ENCODE measurements at regions not wholly inside any gene's neighbourhood (a gene's known extent, or its start where the extent isn't known, plus 50 kb on each side); places are given as distances from the start of the nearest gene placed in this dataset.

- DNase-seq, result no peak
Measured at GRCh38 chr14:98462908-98463307, 809.1 kb downstream of the BCL11B start.

GRCh38 chr14:98466807-98467206 is 805.2 kb downstream of the BCL11B start:
- DNase-seq, result no peak

DNA sequence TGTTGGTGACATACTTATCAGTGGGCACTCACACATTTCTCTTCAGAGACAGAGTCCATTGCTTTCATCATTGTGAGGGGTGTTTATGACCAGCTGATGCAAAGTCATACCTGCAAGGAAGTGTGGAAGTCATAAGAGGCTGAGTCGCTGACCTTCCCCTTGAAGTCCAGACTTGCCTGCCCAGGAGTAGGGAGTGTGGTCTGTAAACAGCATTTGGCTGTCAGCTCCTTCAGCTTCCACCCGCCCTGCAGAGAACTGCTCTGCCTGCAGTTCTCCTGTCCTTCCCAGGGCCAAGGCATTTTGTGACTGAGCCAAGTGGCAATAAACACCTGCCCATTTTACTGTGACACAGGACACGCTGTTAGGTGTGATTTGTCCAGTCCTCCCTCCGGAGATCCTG is 801.3 kb downstream of the BCL11B start:
- no peak for DNase-seq

DNA sequence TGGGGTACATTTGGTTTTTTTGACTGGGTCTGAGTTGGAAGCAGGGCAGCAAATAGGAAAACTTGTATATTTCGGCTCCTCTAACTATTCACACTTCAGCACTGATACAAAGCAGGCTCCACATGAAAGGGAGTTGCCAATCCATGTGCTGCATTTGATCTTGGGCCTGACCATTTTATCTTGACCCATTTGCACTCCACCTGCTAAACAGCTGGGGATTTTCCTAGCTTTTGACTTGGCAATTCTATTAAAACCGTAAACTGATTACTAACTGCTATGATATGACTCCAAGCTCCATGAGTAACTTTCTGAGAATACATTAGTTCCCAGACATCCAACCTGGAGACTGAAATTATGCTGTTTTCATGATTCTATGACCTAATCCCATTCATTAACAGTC is 797.1 kb downstream of the BCL11B start:
- DNase-seq, result no peak

DNA sequence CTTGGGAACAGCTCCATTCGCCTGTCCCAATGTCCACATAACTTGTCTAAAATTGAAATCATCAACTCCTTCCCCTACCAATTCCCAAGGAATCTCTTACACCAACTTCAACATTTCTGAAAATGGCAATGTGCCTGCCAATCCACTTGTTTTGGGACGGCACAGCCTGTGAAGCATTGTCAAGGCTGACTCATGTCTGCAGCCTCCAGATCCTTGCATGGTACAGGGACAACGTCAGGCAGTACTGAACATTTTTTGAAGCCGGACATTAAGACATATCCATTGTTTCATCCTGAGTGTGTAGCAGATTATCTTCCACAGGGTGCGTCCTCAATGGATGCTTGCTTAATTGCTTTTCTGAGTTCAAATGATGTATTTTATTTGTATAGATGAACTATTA is 794.1 kb downstream of the BCL11B start:
- no peak for DNase-seq

- DNase-seq, result no peak
Measured at GRCh38 chr14:98489115-98489514, 782.9 kb downstream of the BCL11B start.

DNA sequence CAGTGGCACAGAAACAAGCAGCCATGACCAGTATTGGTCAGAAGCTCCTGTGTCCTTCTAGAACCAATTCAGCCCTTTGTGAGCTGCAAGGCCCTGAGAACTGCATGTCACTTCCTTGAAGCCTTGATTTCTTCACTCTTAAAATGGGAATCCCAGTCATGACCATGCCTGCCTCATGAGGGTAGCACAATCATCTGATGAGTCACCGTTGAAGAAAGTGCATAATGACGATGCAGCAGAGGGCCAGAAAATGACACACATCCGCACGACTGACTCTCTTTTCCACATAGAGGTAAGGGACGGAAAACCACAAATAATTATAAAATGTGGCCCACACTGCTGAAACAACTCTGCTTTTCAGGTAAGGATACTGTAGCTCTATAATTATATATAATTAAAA is 777.4 kb downstream of the BCL11B start:
- no peak for DNase-seq

- DNase-seq, result no peak
Measured at GRCh38 chr14:98498019-98498885, 773.7 kb downstream of the BCL11B start.

DNA sequence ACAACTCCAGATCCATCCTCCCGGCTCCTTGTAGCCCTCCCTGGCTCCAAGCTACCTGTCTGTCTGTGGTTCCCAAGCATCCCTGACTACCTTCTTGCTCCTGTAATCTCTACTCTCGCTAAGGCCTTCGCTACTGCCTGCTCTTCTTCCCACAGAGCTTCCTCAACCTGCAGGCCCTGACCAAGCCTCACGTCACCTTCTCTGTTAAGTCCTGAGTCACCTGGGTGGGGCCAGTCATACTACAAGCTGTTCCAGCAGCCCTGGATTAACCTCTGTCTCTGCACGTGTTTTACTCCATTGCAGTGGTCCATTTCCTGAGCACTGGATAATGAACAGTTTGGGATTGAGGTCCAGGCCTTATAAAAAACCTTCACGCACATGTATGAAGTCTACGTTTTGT is 770.7 kb downstream of the BCL11B start:
- DNase-seq, result no peak

DNA sequence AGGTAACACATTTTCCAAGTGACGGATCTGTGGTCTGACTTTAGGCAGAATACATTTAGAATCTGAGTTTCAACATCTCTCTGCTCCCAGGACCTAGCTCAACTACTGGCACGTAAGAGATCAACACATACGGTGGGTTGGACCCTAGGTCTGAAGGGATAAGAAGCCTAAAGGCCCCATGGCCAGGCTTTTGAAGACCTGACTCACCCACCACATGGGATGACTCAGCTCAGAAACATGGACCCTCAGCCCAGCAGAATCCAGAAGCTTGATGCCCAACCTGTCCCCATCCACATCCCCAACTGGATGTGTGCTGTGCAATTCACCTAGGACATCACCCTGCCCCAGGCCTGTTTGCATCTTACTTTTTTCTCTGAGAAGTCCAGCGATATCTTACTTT is 770.2 kb downstream of the BCL11B start:
- DNase-seq, result no peak

DNA sequence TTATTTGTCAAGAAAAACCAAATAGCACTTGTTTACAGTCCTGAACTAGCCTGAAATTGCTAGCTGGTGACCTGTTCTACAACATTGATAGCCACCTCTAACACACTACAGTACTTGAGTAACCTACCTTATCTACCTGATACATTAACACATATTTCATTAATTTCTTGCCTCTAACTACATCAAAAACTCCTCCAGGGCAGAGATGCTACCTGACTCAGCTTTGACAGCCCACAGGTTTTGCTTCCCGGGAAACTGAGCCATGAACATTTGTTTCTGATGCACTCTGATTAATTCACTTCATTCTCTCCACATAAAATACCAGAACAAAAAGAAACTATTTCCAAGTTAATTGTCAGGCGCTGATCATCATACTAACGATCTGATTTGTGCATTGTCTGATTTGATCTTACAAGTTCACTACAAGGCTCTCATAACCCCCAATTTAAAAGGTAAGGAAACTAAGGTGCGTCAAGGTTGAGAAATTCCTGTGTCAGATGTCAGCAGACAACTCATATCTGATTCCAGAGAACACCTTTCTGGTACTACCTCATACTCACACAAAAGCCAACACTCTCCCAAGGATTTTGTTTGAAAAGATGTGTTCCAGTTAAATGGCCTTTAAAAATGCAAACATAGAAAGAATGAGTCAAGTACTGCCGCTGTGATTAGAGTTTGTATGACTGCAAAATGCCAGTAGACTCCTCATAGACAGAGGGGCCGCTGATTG is 768.7 kb downstream of the BCL11B start:
- no peak for DNase-seq

DNA sequence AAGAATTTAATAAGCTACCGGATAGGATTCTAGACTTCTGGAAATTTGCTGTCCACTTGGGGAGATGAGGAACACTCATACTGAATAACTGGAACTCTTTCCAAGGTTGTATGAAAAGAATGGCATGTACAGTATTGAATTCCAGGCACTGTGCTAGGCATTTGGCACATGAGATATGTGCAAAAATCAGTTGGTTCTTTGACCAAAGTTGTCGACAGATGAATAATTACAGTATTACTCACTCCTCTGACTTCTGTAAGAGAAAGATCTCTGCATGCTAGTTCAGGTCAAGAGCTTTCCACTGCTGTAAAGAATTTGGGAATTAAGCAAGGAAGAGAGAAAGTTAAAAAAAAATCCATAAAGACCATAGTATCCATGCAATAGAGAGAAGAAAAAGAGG is 764.7 kb downstream of the BCL11B start:
- DNase-seq, result no peak

- DNase-seq, result no peak
Measured at GRCh38 chr14:98510392-98510791, 761.6 kb downstream of the BCL11B start.

DNA sequence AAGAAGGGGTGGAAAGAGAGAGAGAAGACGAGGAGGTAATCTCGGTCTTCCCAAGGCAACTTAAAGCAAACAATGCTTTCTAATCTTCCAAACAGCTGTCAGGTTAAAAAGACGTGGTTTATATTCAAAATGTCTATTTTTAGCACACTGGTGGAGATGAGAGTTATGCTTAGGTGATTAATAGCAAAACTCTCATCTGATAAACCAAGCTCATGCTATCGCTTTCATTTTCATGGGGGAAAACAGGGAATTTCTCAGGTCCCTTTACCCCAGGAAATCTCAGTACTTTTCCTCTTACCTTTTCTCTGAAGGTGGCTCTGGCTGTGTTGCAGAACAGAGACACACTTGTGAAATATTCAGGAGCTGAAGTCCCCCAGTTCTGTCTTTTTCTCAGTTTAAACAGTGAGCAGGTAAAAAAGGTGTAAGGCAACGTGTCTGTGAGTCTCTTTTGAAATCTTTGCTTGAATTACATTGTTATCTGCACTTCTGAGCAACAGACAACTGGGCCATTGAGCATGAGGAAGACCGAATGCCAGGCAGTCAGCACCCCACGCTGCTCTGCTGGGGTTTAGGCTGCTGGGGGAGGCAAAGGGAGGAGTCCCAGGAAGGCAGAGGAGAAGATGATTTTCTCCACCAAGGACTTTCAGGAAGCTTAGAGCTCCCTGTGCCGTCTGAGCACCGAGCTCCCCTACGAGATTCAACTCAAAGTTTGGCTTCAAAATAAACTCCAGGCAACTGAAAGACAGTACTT is 759.3 kb downstream of the BCL11B start:
- DNase-seq, result no peak

GRCh38 chr14:98513558-98513957 is 758.4 kb downstream of the BCL11B start:
- DNase-seq, result no peak

DNA sequence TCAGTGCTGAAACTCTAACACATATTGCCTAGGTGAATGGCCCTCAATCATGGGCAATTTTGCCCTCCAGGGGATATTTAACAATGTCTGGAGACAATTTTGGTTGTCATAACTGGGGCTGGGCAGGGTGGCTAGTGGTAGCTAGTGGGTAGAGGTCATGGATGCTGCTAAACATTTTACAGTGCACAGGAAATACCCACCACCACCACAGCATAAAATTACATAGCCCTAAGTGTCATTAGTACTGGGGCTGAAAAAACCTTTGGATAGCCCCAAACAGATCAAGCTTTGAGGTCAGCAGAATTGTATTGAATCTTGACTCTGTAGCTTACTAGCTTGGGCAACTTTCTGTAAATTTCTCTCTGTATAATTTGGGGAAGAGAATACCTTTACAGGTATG is 758.0 kb downstream of the BCL11B start:
- no peak for DNase-seq

- no peak for DNase-seq
Measured at GRCh38 chr14:98536256-98536655, 735.7 kb downstream of the BCL11B start.

DNA sequence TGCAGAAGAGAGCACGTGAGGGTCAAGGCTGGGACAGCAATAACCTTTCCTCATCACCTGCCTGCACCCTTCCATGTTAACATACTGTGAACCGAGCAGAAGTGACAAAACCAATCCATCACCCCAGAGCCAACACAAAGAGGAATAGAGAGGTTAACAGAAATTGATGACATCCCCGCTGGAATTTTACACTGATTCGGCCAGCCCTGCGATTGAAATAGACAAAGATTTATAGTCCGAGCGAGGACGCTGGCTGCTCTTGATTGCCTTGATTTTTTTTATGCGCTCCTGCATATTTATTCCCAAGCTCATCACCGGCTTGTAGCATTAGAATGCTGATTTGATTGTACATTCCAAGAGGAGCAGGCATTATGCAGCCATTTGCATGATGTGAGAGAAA is 729.7 kb downstream of the BCL11B start:
- DNase-seq, result no peak

DNA sequence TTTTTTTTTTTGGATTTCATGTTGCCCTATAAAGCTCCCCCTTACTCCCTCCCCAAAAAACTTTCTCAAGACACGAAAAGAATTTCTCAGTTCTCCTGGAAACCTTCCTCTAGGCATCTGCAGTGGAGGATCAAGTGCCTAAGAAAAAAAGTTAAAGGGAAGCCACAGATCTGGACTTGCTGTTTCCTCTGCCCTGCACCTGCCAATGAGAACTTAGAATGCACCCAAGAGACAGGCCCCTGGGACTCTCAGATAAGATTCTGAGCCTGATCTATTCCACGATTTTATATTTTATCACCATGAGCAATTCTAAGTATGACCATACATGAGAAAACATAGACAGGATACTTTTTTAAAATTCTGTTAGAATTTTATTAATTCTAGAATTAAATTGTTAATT is 728.9 kb downstream of the BCL11B start:
- DNase-seq, result no peak

- no peak for DNase-seq
Measured at GRCh38 chr14:98544174-98544573, 727.8 kb downstream of the BCL11B start.

- no peak for DNase-seq
Measured at GRCh38 chr14:98545181-98545580, 726.8 kb downstream of the BCL11B start.

GRCh38 chr14:98548071-98548686 is 723.8 kb downstream of the BCL11B start:
- DNase-seq, result peak; percentile 43

GRCh38 chr14:98551028-98551427 is 721.0 kb downstream of the BCL11B start:
- no peak for DNase-seq
